H9 (cell line): ENCODE measurements at regions not wholly inside any gene's neighbourhood (a gene's known extent, or its start where the extent isn't known, plus 50 kb on each side); places are given as distances from the start of the nearest gene placed in this dataset.

Experiments
- DNase-seq: peaks from one replicate; pipeline ENCODE4 v3.0.0-alpha.2; 2017
- H2AFZ ChIP-seq: one replicate; pipeline ENCODE4 v1.6.1; 2013; ENCODE audit warnings: mild to moderate bottlenecking, low read length, control low read depth, moderate library complexity
- H2AK5ac ChIP-seq: 2 replicates; pipeline ENCODE4 v1.6.1; 2013; ENCODE audit warnings: low read length, control low read depth, mixed read lengths; ENCODE audit not compliant: insufficient read length
- H2BK120ac ChIP-seq: one replicate; pipeline ENCODE4 v1.6.1; 2013; ENCODE audit warnings: low read depth, mild to moderate bottlenecking, low read length, control low read depth, inconsistent platforms; ENCODE audit not compliant: poor library complexity, severe bottlenecking
- H2BK12ac ChIP-seq: 2 replicates; pipeline ENCODE4 v1.6.1; 2013; ENCODE audit warnings: low read length, control low read depth, mixed read lengths, low read depth; ENCODE audit not compliant: insufficient read length
- H2BK15ac ChIP-seq: 2 replicates; pipeline ENCODE4 v1.6.1; 2013; ENCODE audit warnings: low read depth, low read length, control low read depth
- H2BK20ac ChIP-seq: one replicate; pipeline ENCODE4 v1.6.1; 2013; ENCODE audit warnings: low read depth, mild to moderate bottlenecking, low read length, control low read depth, inconsistent platforms; ENCODE audit not compliant: poor library complexity, severe bottlenecking
- H2BK5ac ChIP-seq: 2 replicates; pipeline ENCODE4 v1.6.1; 2013; ENCODE audit warnings: low read length, control low read depth, mixed read lengths; ENCODE audit not compliant: insufficient read length
- H3K14ac ChIP-seq: 2 replicates; pipeline ENCODE4 v1.6.1; 2013; ENCODE audit warnings: low read length, control low read depth; ENCODE audit not compliant: insufficient read depth
- H3K18ac ChIP-seq: 2 replicates; pipeline ENCODE4 v1.6.1; 2013; ENCODE audit warnings: low read depth, mild to moderate bottlenecking, mixed read lengths, low read length, control low read depth; ENCODE audit not compliant: insufficient read length
- H3K23ac ChIP-seq: 2 replicates; pipeline ENCODE4 v1.6.1; 2013; ENCODE audit warnings: low read length, control low read depth, mixed read lengths, low read depth; ENCODE audit not compliant: insufficient read length
- H3K23me2 ChIP-seq: 2 replicates; pipeline ENCODE4 v1.6.1; 2013; ENCODE audit warnings: low read depth, mild to moderate bottlenecking, mixed read lengths, low read length, control low read depth; ENCODE audit not compliant: insufficient read length, poor library complexity, severe bottlenecking
- H3K27ac ChIP-seq: 2 replicates; pipeline ENCODE4 v1.5.1; 2013; ENCODE audit warnings: low read length, control low read depth, mixed read lengths, low read depth; ENCODE audit not compliant: insufficient read length
- H3K27me3 ChIP-seq: 2 replicates; pipeline ENCODE4 v1.6.1; 2013; ENCODE audit warnings: low read length, control low read depth, inconsistent platforms; ENCODE audit not compliant: insufficient read depth
- H3K4ac ChIP-seq: 2 replicates; pipeline ENCODE4 v1.6.1; 2013; ENCODE audit warnings: low read depth, mild to moderate bottlenecking, control low read depth, inconsistent platforms, low read length, moderate library complexity
- H3K4me1 ChIP-seq: 2 replicates; pipeline ENCODE4 v1.6.1; 2013; ENCODE audit warnings: low read length, control low read depth, inconsistent platforms; ENCODE audit not compliant: insufficient read depth
- H3K4me2 ChIP-seq: 2 replicates; pipeline ENCODE4 v1.6.1; 2013; ENCODE audit warnings: low read length, control low read depth, mixed read lengths; ENCODE audit not compliant: insufficient read length, insufficient read depth
- H3K56ac ChIP-seq: 2 replicates; pipeline ENCODE4 v1.6.1; 2013; ENCODE audit warnings: low read depth, mild to moderate bottlenecking, mixed read lengths, low read length, control low read depth; ENCODE audit not compliant: insufficient read length
- H3K79me1 ChIP-seq: 2 replicates; pipeline ENCODE4 v1.6.1; 2013; ENCODE audit warnings: low read depth, mild to moderate bottlenecking, moderate library complexity, low read length, control low read depth, inconsistent platforms; ENCODE audit not compliant: insufficient read depth, poor library complexity, severe bottlenecking
- H3K79me2 ChIP-seq: 2 replicates; pipeline ENCODE4 v1.6.1; 2013; ENCODE audit warnings: low read length, control low read depth, inconsistent platforms; ENCODE audit not compliant: insufficient read depth
- H3K9ac ChIP-seq: 2 replicates; pipeline ENCODE4 v1.6.1; 2013; ENCODE audit warnings: low read length, control low read depth, mixed read lengths; ENCODE audit not compliant: insufficient read length; ENCODE audit errors: extremely low read depth
- H3K9me3 ChIP-seq: one replicate; pipeline ENCODE4 v1.6.1; 2013; ENCODE audit warnings: low read depth, low read length, inconsistent platforms; ENCODE audit not compliant: control insufficient read depth
- H3T11ph ChIP-seq: one replicate; pipeline ENCODE4 v1.6.1; 2013; ENCODE audit warnings: mild to moderate bottlenecking, low read length, control low read depth, inconsistent platforms
- H4K20me1 ChIP-seq: one replicate; pipeline ENCODE4 v1.6.1; 2013; ENCODE audit not compliant: control insufficient read depth, insufficient read length, insufficient read depth
- H4K5ac ChIP-seq: 2 replicates; pipeline ENCODE4 v1.6.1; 2013; ENCODE audit warnings: low read depth, mild to moderate bottlenecking, mixed read lengths, low read length, control low read depth; ENCODE audit not compliant: insufficient read length
- H4K8ac ChIP-seq: replicated peaks from 2 replicates; pipeline ENCODE4 v1.6.1; 2013; ENCODE audit warnings: low read length, control low read depth, mixed read lengths, low read depth; ENCODE audit not compliant: insufficient read length
- H4K91ac ChIP-seq: 2 replicates; pipeline ENCODE4 v1.6.1; 2013; ENCODE audit warnings: low read depth, mild to moderate bottlenecking, moderate library complexity, mixed read lengths, low read length, control low read depth; ENCODE audit not compliant: insufficient read length
- H3K27ac Mint-ChIP-seq, 3 experiments: 2 replicates in 2 of 3; 3 replicates in 1 of 3; pipeline ENCODE4 v1.8.0; 2020 to 2021; ENCODE audit warnings: mixed read lengths in 3 of 3, mild to moderate bottlenecking in 1 of 3, moderate library complexity in 1 of 3
- H3K27me3 Mint-ChIP-seq: 2 replicates; pipeline ENCODE4 v1.8.0; 2021; ENCODE audit warnings: low read depth, mild to moderate bottlenecking, moderate library complexity, mixed read lengths
- H3K36me3 Mint-ChIP-seq, 3 experiments: 2 replicates in 2 of 3; 3 replicates in 1 of 3; pipeline ENCODE4 v1.8.0; 2020 to 2021; ENCODE audit warnings: low read depth in 3 of 3, mixed read lengths in 3 of 3; ENCODE audit not compliant: insufficient read depth in 1 of 3
- H3K4me1 Mint-ChIP-seq, 2 experiments: 2 replicates each; pipeline ENCODE4 v1.8.0; 2020; ENCODE audit warnings: mixed read lengths in 2 of 2
- H3K4me3 Mint-ChIP-seq, 2 experiments: 2 replicates in 1 of 2; 3 replicates in 1 of 2; pipeline ENCODE4 v1.8.0; 2020 to 2021; ENCODE audit warnings: mild to moderate bottlenecking in 2 of 2, mixed read lengths in 2 of 2, moderate library complexity in 1 of 2
- H3K9me3 Mint-ChIP-seq, 2 experiments: 2 replicates in 1 of 2; 3 replicates in 1 of 2; pipeline ENCODE4 v1.8.0; 2020; ENCODE audit warnings: mild to moderate bottlenecking in 2 of 2, mixed read lengths in 2 of 2, moderate library complexity in 1 of 2
- WGBS: extraction: QIAGEN DNeasy Blood & Tissue Kit; methylation state at CpG from one replicate; pipeline ENCODE4 v1.1.7; 2013; ENCODE audit warnings: missing lambda C conversion rate, low lambda C conversion rate, mixed read lengths; ENCODE audit not compliant: insufficient read length; ENCODE audit errors: extremely low coverage; 5-methylcytosine and 5-hydroxymethylcytosine counted together
- TF ChIP-seq, protein P1 (sequence below): fragments of 200-600 bp; sonication (generic); conservative IDR thresholded peaks from 3 replicates; pipeline ENCODE4 v1.8.0; 2021; ENCODE audit warnings: antibody characterized with exemption, mild to moderate bottlenecking

DNA sequence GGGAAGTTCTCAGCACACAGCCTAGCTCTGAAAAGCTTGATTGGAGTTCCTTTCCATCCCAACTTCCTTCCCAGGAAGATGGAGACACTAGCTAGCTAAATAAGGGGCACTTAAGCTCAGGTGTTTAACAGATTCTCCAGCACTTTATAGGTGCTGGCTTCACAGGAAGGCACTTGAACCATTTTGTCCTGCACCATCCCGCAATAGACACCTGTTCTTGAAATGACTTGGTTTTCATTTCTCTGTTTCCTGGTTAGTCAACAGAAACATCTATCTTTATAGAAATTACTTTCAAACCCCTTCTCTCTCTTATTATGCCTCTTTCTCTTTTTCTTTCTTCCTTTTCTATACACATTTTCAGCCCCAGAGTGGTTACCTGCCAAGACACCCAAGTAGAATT, 409.9 kb upstream of the ZFHX3 start:
- Histone ChIP-seq H3K79me2 (no peaks in the 10 kb centered on the region), H4K5ac (no peak overlapping the region), H3K79me1 (no peaks in the 10 kb centered on the region), H2AK5ac (no peak overlapping the region), H2BK12ac (no peak overlapping the region), H3K4me2 (no peak overlapping the region), H3T11ph (no peak overlapping the region), H3K9me3 (peaks cover 4% of the 10 kb centered on the region), H2BK120ac (no peak overlapping the region), H3K27ac (no peak overlapping the region), H3K56ac (no peak overlapping the region), H3K18ac (no peak overlapping the region), H4K20me1 (no peaks in the 10 kb centered on the region), H3K14ac (no peak overlapping the region), H2BK15ac (no peak overlapping the region), H4K8ac (no peak overlapping the region), H3K23me2 (no peaks in the 10 kb centered on the region), H3K23ac (no peak overlapping the region), H3K4ac (no peak overlapping the region), H3K9ac (no peak overlapping the region), H2BK5ac (no peak overlapping the region), H2BK20ac (no peak overlapping the region), H2AFZ (no peak overlapping the region), H4K91ac (no peak overlapping the region), H3K4me1 (peaks cover 6% of the 10 kb centered on the region; the same call in 1 of the 2 replicates), H3K27me3 (no peaks in the 10 kb centered on the region)
- WGBS: no CpG with 5 or more reads among the region's 1 CpG
- peaks cover 14 to 16% of the 10 kb centered on the region in 2 experiments for H3K4me1 Mint-ChIP-seq
- H3K36me3 Mint-ChIP-seq: peaks cover 9 to 14% (median 11%) of the 10 kb centered on the region in 3 experiments
- DNase-seq: no peak
- H3K9me3 Mint-ChIP-seq: peaks cover 12 to 13% of the 10 kb centered on the region in 2 experiments
- H3K27me3 Mint-ChIP-seq: no peaks in the 10 kb centered on the region; the same call in 1 of the 2 replicates
- H3K4me3 Mint-ChIP-seq: no peak overlapping the region
- H3K27ac Mint-ChIP-seq: no peak overlapping the region
- TF ChIP-seq, protein P1, sequence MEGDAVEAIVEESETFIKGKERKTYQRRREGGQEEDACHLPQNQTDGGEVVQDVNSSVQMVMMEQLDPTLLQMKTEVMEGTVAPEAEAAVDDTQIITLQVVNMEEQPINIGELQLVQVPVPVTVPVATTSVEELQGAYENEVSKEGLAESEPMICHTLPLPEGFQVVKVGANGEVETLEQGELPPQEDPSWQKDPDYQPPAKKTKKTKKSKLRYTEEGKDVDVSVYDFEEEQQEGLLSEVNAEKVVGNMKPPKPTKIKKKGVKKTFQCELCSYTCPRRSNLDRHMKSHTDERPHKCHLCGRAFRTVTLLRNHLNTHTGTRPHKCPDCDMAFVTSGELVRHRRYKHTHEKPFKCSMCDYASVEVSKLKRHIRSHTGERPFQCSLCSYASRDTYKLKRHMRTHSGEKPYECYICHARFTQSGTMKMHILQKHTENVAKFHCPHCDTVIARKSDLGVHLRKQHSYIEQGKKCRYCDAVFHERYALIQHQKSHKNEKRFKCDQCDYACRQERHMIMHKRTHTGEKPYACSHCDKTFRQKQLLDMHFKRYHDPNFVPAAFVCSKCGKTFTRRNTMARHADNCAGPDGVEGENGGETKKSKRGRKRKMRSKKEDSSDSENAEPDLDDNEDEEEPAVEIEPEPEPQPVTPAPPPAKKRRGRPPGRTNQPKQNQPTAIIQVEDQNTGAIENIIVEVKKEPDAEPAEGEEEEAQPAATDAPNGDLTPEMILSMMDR: no peak
